HCT116 (cell line): ENCODE measurements at regions not wholly inside any gene's neighbourhood (a gene's known extent, or its start where the extent isn't known, plus 50 kb on each side); places are given as distances from the start of the nearest gene placed in this dataset.

ENCODE experiments used
- ATAC-seq: fragments of 200-7000 bp; cut with Tn5 transposase; 2 replicates; pipeline ENCODE4 v1.9.1; 2020; ENCODE audit warnings: mild to moderate bottlenecking, moderate library complexity
- BruUV-seq: library from RNA; stranded (reverse); fragments of 400-500 nt; replicated peaks from 2 replicates; lab custom pipeline; 2021; lab: Mats Ljungman, UMichigan
- CTCF ChIA-PET: fragments of 300-600 bp; sonication (Branson Sonifier 250); formaldehyde crosslinking; loops from one replicate; lab custom pipeline; 2021; ENCODE audit warnings: antibody characterized with exemption; lab: Charles Lee
- POLR2A ChIA-PET: fragments of 300-600, 350-600 bp; sonication (Branson Sonifier 250); formaldehyde crosslinking; loops from one replicate; lab custom pipeline; 2021; ENCODE audit warnings: antibody characterized with exemption; lab: Charles Lee
- RAD21 ChIA-PET, 2 experiments: fragments of 300-600 bp; sonication (Branson Sonifier 250); formaldehyde crosslinking; loops; one replicate each; lab custom pipeline; 2023; ENCODE audit warnings: low total read pairs in 2 of 2; ENCODE audit not compliant: uncharacterized antibody in 2 of 2, unreplicated experiment in 2 of 2, low non-redundant PET in 1 of 2; lab: Charles Lee
- DNase-seq: peaks from one replicate; pipeline ENCODE4 v3.0.0-alpha.2; 2010; ENCODE audit warnings: low read depth, low spot score
- H2AFZ ChIP-seq: fragments of 200-600 bp; shearing (Covaris generic), sonication (generic); 2 replicates; pipeline ENCODE4 v1.6.1; 2017; ENCODE audit warnings: low read depth, mixed run types, mixed read lengths, antibody characterized with exemption, low read length; ENCODE audit not compliant: poor library complexity, severe bottlenecking
- H3K27ac ChIP-seq: 2 replicates; pipeline ENCODE4 v1.5.1; 2012; ENCODE audit warnings: low read depth, low read length
- H3K27me3 ChIP-seq: fragments of 200-600 bp; sonication (generic); 2 replicates; pipeline ENCODE4 v1.6.1; 2016; ENCODE audit warnings: mixed run types, low read length, mixed read lengths; ENCODE audit not compliant: insufficient read depth
- H3K36me3 ChIP-seq, 2 experiments: fragments of 200-500 bp in 1 of 2; fragments of 200-600 bp in 1 of 2; sonication (Bioruptor generic) in 1 of 2; sonication (generic) in 1 of 2; 2 replicates each; pipeline versions ENCODE4 v1.5.1 to v1.6.1; 2014 to 2016; ENCODE audit warnings: low read length in 2 of 2, inconsistent platforms in 1 of 2, mixed read lengths in 1 of 2, mixed run types in 1 of 2; ENCODE audit not compliant: insufficient read depth in 2 of 2, control insufficient read depth in 1 of 2
- H3K4me1 ChIP-seq, 2 experiments: fragments of 200-600 bp in 1 of 2; sonication (generic) in 1 of 2; 2 replicates each; pipeline versions ENCODE4 v1.5.1 to v1.6.1; 2012 to 2017; ENCODE audit warnings: low read length in 2 of 2, inconsistent platforms in 1 of 2, mild to moderate bottlenecking in 1 of 2, mixed read lengths in 1 of 2, mixed run types in 1 of 2, moderate library complexity in 1 of 2; ENCODE audit not compliant: insufficient read depth in 2 of 2, control insufficient read depth in 1 of 2
- H3K4me2 ChIP-seq: fragments of 200-600 bp; sonication (generic); 2 replicates; pipeline ENCODE4 v1.6.1; 2017; ENCODE audit warnings: mixed run types, low read length, mixed read lengths
- H3K4me3 ChIP-seq, 2 experiments: fragments of 200-600 bp in 1 of 2; sonication (generic) in 1 of 2; replicated peaks in 1 of 2; 2 replicates each; pipeline ENCODE4 v1.5.1; 2011 to 2016; ENCODE audit warnings: low read length in 2 of 2, control low read depth in 1 of 2, low read depth in 1 of 2, mild to moderate bottlenecking in 1 of 2, mixed read lengths in 1 of 2, mixed run types in 1 of 2
- H3K79me2 ChIP-seq: fragments of 200-600 bp; sonication (generic); 2 replicates; pipeline ENCODE4 v1.6.1; 2017; ENCODE audit warnings: mild to moderate bottlenecking, mixed run types, low read length, moderate library complexity, mixed read lengths; ENCODE audit not compliant: insufficient read depth
- H3K9ac ChIP-seq: fragments of 200-600 bp; sonication (generic); 2 replicates; pipeline ENCODE4 v1.6.1; 2016; ENCODE audit warnings: low read length, mixed read lengths
- H3K9me2 ChIP-seq: fragments of 200-600 bp; sonication (generic), shearing (Covaris generic); 2 replicates; pipeline ENCODE4 v1.6.1; 2017; ENCODE audit warnings: mixed run types, mild to moderate bottlenecking, moderate library complexity; ENCODE audit not compliant: insufficient read depth
- H3K9me3 ChIP-seq, 2 experiments: fragments of 200-500 bp in 1 of 2; fragments of 200-600 bp in 1 of 2; sonication (Bioruptor generic) in 1 of 2; sonication (generic) in 1 of 2; 2 replicates each; pipeline ENCODE4 v1.6.1; 2014 to 2017; ENCODE audit warnings: low read length in 2 of 2, mixed read lengths in 2 of 2, inconsistent platforms in 1 of 2, low read depth in 1 of 2, mild to moderate bottlenecking in 1 of 2, mixed run types in 1 of 2, moderate library complexity in 1 of 2; ENCODE audit not compliant: control insufficient read depth in 1 of 2, insufficient read depth in 1 of 2
- H4K20me1 ChIP-seq: fragments of 200-600 bp; sonication (generic), shearing (Covaris generic); 2 replicates; pipeline ENCODE4 v1.6.1; 2017; ENCODE audit warnings: mixed run types, mild to moderate bottlenecking, moderate library complexity; ENCODE audit not compliant: insufficient read depth
- ELF1 ChIP-seq: IDR thresholded peaks from 2 replicates; pipeline ENCODE4 v1.6.1; 2012; ENCODE audit warnings: low read depth, borderline replicate concordance
- EZH2phosphoT487 ChIP-seq: fragments of 200-600 bp; IDR thresholded peaks from 2 replicates; pipeline ENCODE4 v1.6.1; 2018; ENCODE audit warnings: antibody characterized with exemption, borderline replicate concordance
- REST ChIP-seq: IDR thresholded peaks from 2 replicates; pipeline ENCODE4 v1.6.1; 2012; ENCODE audit warnings: low read depth
- YY1 ChIP-seq: IDR thresholded peaks from 2 replicates; pipeline ENCODE4 v1.6.1; 2011; ENCODE audit warnings: low read length, low read depth, moderate library complexity, mild to moderate bottlenecking; ENCODE audit not compliant: insufficient replicate concordance; ENCODE audit errors: extremely low read depth
- ZNF274 ChIP-seq: fragments of 200-500 bp; sonication (Bioruptor generic); IDR thresholded peaks from 2 replicates; pipeline ENCODE4 v1.6.1; 2014; ENCODE audit warnings: mild to moderate bottlenecking, low read depth, low read length, inconsistent platforms
- intact Hi-C: fragments of 100-400 bp; cut with micrococcal nuclease; formaldehyde crosslinking; loops from 2 replicates; pipeline ENCODE4 v1.10.0; 2022
- TF ChIP-seq, protein P1 (sequence below): IDR thresholded peaks from 2 replicates; pipeline ENCODE4 v1.6.1; 2012

DNA sequence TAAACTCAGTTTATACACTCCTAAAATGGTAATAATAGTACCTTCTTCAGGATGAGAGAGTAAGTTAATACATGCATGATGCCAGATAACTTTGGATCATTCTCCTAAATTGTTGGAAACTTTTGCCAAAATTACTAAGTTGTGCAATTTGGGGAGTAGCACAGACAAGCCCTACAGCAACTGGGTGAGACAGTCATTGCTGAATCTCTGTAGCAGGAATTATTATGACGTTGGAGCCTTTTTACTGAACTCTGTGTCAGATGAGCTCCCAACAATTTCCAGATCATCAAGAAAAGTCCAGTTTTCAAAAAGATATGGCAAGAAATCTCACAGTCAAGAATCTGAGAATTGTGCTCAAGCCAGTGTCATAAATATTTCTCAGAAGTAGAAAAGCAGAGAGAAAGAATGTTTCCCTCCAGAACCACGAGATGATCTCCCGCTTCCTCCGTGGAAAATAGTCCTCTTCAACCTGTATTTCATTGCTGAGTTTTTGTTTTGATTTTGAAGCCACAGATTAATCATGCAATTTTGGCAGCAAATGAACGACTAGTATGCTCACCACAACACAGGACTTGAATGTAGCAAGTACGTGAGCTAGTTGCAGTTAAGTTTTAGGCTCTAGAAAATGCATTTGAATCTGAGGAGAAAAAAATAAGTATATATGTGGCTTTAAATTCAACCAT lies 485.4 kb downstream of the CNTN6 start:
- DNase-seq, result no peak

More for the DNA sequence above, 485.4 kb downstream of the CNTN6 start:
- Histone ChIP-seq H3K36me3 (no peaks in the 10 kb centered on the region), H3K9me3 (peaks cover 13 to 30% of the 10 kb centered on the region in 2 experiments; a peak in 2 of 4 replicates), H3K9me2 (no peaks in the 10 kb centered on the region), H3K79me2 (no peaks in the 10 kb centered on the region), H2AFZ (no peak overlapping the region), H4K20me1 (no peaks in the 10 kb centered on the region), H3K27me3 (no peaks in the 10 kb centered on the region), H3K4me2 (no peak overlapping the region), H3K4me1 (no peaks in the 10 kb centered on the region), H3K27ac (no peak overlapping the region), H3K9ac (no peak overlapping the region), H3K4me3 (no peak overlapping the region)
- CTCF ChIA-PET, result no interaction called here
- POLR2A ChIA-PET, result no interaction called here
- no TSS peak for BruUV-seq
- RAD21 ChIA-PET, result no interaction called here
- ATAC-seq, result no peak
- intact Hi-C loops, result no loop called here
- TF ChIP-seq EZH2phosphoT487, result no peak
- no peak for TF ChIP-seq ELF1
- TF ChIP-seq, protein P1, sequence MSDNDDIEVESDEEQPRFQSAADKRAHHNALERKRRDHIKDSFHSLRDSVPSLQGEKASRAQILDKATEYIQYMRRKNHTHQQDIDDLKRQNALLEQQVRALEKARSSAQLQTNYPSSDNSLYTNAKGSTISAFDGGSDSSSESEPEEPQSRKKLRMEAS, result no peak
- no peak for TF ChIP-seq YY1
- no peak for TF ChIP-seq ZNF274
- TF ChIP-seq REST, result no peak
